ENCODE measurements at regions not wholly inside any gene's neighbourhood (a gene's known extent, or its start where the extent isn't known, plus 50 kb on each side); places are given as distances from the start of the nearest gene placed in this dataset.

GRCh38 chr6:40893021-40893420 lies 146.0 kb downstream of the UNC5CL start (continued):
- TF ChIP-seq, protein P1, sequence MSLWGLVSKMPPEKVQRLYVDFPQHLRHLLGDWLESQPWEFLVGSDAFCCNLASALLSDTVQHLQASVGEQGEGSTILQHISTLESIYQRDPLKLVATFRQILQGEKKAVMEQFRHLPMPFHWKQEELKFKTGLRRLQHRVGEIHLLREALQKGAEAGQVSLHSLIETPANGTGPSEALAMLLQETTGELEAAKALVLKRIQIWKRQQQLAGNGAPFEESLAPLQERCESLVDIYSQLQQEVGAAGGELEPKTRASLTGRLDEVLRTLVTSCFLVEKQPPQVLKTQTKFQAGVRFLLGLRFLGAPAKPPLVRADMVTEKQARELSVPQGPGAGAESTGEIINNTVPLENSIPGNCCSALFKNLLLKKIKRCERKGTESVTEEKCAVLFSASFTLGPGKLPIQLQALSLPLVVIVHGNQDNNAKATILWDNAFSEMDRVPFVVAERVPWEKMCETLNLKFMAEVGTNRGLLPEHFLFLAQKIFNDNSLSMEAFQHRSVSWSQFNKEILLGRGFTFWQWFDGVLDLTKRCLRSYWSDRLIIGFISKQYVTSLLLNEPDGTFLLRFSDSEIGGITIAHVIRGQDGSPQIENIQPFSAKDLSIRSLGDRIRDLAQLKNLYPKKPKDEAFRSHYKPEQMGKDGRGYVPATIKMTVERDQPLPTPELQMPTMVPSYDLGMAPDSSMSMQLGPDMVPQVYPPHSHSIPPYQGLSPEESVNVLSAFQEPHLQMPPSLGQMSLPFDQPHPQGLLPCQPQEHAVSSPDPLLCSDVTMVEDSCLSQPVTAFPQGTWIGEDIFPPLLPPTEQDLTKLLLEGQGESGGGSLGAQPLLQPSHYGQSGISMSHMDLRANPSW (CRISPR knock-in tag; conservative IDR thresholded peaks at IDR 0.05; ENCODE audit: low read depth) = no peak
- TF ChIP-seq EMX1 (CRISPR knock-in tag; IDR thresholded peaks at IDR 0.05) (no peak), MYBL2 (CRISPR knock-in tag; IDR thresholded peaks at IDR 0.05) (no peak), ZBTB43 (CRISPR knock-in tag; IDR thresholded peaks at IDR 0.05) (no peak), ZNF671 (CRISPR knock-in tag; IDR thresholded peaks at IDR 0.05) (no peak), GRHL2 (CRISPR knock-in tag; IDR thresholded peaks at IDR 0.05; ENCODE audit: insufficient replicate concordance, severe bottlenecking) (no peak)

DNA sequence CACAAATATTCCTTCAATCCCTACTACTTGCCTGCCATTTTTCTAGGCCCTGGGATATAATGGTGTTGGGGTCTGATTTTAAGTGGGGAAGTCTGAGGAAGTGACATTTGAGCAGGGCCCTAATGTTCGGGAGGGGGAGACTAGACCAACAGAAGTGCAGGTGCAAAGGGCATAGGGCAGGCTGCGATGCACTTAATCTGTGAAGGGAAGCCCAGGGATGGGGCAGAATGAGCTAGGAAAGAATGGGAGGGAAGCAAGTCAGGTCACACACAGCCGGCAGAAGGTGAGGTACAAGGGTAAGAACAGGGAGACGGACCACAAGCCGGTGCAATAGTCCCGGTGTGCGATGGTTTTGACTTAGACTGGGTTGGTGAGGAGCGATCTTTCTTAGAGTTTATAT lies 146.8 kb downstream of the UNC5CL start:
- DNase-seq (ENCODE audit: low spot score) (no peak), ATAC-seq (no peak)
- Mint-ChIP-seq H3K27ac (no peak overlapping the region), H3K27me3 (ENCODE audit: low read depth) (peaks cover 17% of the 10 kb centered on the region), H3K9me3 (no peaks in the 10 kb centered on the region), H3K4me3 (no peak overlapping the region), H3K4me1 (peaks cover 6% of the 10 kb centered on the region), H3K36me3 (no peaks in the 10 kb centered on the region)
- ChIA-PET POLR2A (no interaction called here), CTCF (interaction anchor here (3.5 kb wide), 1 partner anchor 136 kb away, joined by 13 read pairs; no protein-coding TSS in a partner anchor)
- TF ChIP-seq HMGXB4 (CRISPR knock-in tag; IDR thresholded peaks at IDR 0.05) (no peak), CREM (CRISPR knock-in tag; IDR thresholded peaks at IDR 0.05) (no peak), EMX1 (CRISPR knock-in tag; IDR thresholded peaks at IDR 0.05) (no peak), TEAD4 (CRISPR knock-in tag; IDR thresholded peaks at IDR 0.05) (no peak), ZNF396 (CRISPR knock-in tag; IDR thresholded peaks at IDR 0.05; ENCODE audit: borderline replicate concordance) (no peak), RORB (CRISPR knock-in tag; IDR thresholded peaks at IDR 0.05) (no peak), SMAD4 (CRISPR knock-in tag; IDR thresholded peaks at IDR 0.05) (no peak), NR3C1 (CRISPR knock-in tag; conservative IDR thresholded peaks at IDR 0.05; ENCODE audit: low read depth) (no peak), E2F4 (CRISPR knock-in tag; IDR thresholded peaks at IDR 0.05; ENCODE audit: borderline replicate concordance, low read depth) (no peak), ZNF317 (CRISPR knock-in tag; IDR thresholded peaks at IDR 0.05; ENCODE audit: borderline replicate concordance, low read depth) (no peak), ZNF263 (CRISPR knock-in tag; IDR thresholded peaks at IDR 0.05; ENCODE audit: low read depth) (no peak), ZNF416 (CRISPR knock-in tag; IDR thresholded peaks at IDR 0.05) (no peak), GABPB1 (CRISPR knock-in tag; IDR thresholded peaks at IDR 0.05) (no peak), NFE2L1 (CRISPR knock-in tag; IDR thresholded peaks at IDR 0.05) (no peak), NFATC4 (CRISPR knock-in tag; IDR thresholded peaks at IDR 0.05) (no peak), ZNF219 (CRISPR knock-in tag; IDR thresholded peaks at IDR 0.05; ENCODE audit: borderline replicate concordance) (no peak), TP53 (CRISPR knock-in tag; IDR thresholded peaks at IDR 0.05) (no peak)
- TF ChIP-seq, protein P2, sequence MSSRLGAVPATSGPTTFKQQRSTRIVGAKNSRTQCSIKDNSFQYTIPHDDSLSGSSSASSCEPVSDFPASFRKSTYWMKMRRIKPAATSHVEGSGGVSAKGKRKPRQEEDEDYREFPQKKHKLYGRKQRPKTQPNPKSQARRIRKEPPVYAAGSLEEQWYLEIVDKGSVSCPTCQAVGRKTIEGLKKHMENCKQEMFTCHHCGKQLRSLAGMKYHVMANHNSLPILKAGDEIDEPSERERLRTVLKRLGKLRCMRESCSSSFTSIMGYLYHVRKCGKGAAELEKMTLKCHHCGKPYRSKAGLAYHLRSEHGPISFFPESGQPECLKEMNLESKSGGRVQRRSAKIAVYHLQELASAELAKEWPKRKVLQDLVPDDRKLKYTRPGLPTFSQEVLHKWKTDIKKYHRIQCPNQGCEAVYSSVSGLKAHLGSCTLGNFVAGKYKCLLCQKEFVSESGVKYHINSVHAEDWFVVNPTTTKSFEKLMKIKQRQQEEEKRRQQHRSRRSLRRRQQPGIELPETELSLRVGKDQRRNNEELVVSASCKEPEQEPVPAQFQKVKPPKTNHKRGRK (CRISPR knock-in tag; IDR thresholded peaks at IDR 0.05; ENCODE audit: borderline replicate concordance) = no peak
- TF ChIP-seq, protein P3, sequence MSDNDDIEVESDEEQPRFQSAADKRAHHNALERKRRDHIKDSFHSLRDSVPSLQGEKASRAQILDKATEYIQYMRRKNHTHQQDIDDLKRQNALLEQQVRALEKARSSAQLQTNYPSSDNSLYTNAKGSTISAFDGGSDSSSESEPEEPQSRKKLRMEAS (CRISPR knock-in tag; IDR thresholded peaks at IDR 0.05) = no peak
- TF ChIP-seq, protein P4, sequence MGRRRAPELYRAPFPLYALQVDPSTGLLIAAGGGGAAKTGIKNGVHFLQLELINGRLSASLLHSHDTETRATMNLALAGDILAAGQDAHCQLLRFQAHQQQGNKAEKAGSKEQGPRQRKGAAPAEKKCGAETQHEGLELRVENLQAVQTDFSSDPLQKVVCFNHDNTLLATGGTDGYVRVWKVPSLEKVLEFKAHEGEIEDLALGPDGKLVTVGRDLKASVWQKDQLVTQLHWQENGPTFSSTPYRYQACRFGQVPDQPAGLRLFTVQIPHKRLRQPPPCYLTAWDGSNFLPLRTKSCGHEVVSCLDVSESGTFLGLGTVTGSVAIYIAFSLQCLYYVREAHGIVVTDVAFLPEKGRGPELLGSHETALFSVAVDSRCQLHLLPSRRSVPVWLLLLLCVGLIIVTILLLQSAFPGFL (CRISPR knock-in tag; IDR thresholded peaks at IDR 0.05; ENCODE audit: borderline replicate concordance) = no peak
